H1 (cell line): ENCODE measurements at regions not wholly inside any gene's neighbourhood (a gene's known extent, or its start where the extent isn't known, plus 50 kb on each side); places are given as distances from the start of the nearest gene placed in this dataset.

Experiments used
- CTCF ChIA-PET: fragments of 300-600 bp; sonication (Branson Sonifier 250); formaldehyde crosslinking; loops from one replicate; lab custom pipeline; 2021; ENCODE audit not compliant: partially characterized antibody; lab: Charles Lee
- POLR2A ChIA-PET: fragments of 300-600 bp; sonication (Branson Sonifier 250); formaldehyde crosslinking; loops from one replicate; lab custom pipeline; 2021; ENCODE audit warnings: inconsistent platforms; ENCODE audit not compliant: partially characterized antibody; lab: Charles Lee
- DNase-seq, 2 experiments: peaks; one replicate each; pipeline versions ENCODE4 v3.0.0 to v3.0.0-alpha.2; 2010 to 2022; ENCODE audit warnings: low spot score in 2 of 2, low read depth in 1 of 2, mixed read lengths in 1 of 2
- FAIRE-seq: peaks from 2 replicates; lab custom pipeline; 2011; peaks lifted over from hg19 to GRCh38; lab: Jason Lieb, UNC
- H2AFZ ChIP-seq: 2 replicates; pipeline ENCODE4 v1.8.1; 2012; ENCODE audit warnings: low read length, inconsistent platforms
- H2AK5ac ChIP-seq: 2 replicates; pipeline ENCODE4 v1.6.1; 2013; ENCODE audit warnings: low read depth, low read length
- H2BK120ac ChIP-seq: replicated peaks from 2 replicates; pipeline ENCODE3; 2013; ENCODE audit warnings: low read depth, low read length, inconsistent platforms
- H2BK12ac ChIP-seq: 2 replicates; pipeline ENCODE4 v1.6.1; 2013; ENCODE audit warnings: low read depth, low read length
- H2BK15ac ChIP-seq: 2 replicates; pipeline ENCODE4 v1.6.1; 2013; ENCODE audit warnings: low read length
- H2BK20ac ChIP-seq: 2 replicates; pipeline ENCODE4 v1.6.1; 2013; ENCODE audit warnings: low read length
- H2BK5ac ChIP-seq: 2 replicates; pipeline ENCODE4 v1.6.1; 2013; ENCODE audit warnings: low read depth, low read length
- H3K14ac ChIP-seq: 2 replicates; pipeline ENCODE4 v1.6.1; 2013; ENCODE audit warnings: inconsistent platforms; ENCODE audit not compliant: insufficient read length
- H3K18ac ChIP-seq: 2 replicates; pipeline ENCODE4 v1.6.1; 2013; ENCODE audit warnings: low read length; ENCODE audit errors: extremely low read depth
- H3K23ac ChIP-seq: 2 replicates; pipeline ENCODE4 v1.6.1; 2013; ENCODE audit warnings: inconsistent platforms; ENCODE audit not compliant: insufficient read length
- H3K23me2 ChIP-seq: 2 replicates; pipeline ENCODE4 v1.6.1; 2013; ENCODE audit warnings: low read depth, low read length
- H3K27ac ChIP-seq: 2 replicates; pipeline ENCODE4 v1.6.1; 2011; ENCODE audit warnings: low read depth, low read length, inconsistent platforms
- H3K27me3 ChIP-seq, 4 experiments: replicated peaks in 1 of 4; 1 replicate in 1 of 4; 2 replicates in 3 of 4; pipeline versions ENCODE4 v1.6.1 to v1.8.1; 2011 to 2013; ENCODE audit warnings: low read length in 3 of 4, mild to moderate bottlenecking in 3 of 4, inconsistent platforms in 2 of 4, mixed read lengths in 2 of 4, moderate library complexity in 1 of 4; ENCODE audit not compliant: control insufficient read depth in 3 of 4, insufficient read depth in 3 of 4; ENCODE audit errors: extremely low read depth in 1 of 4
- H3K36me3 ChIP-seq, 4 experiments: 2 replicates each; pipeline versions ENCODE4 v1.6.1 to v1.8.1; 2011 to 2013; ENCODE audit warnings: mild to moderate bottlenecking in 4 of 4, low read length in 3 of 4, moderate library complexity in 2 of 4, control low read depth in 1 of 4, inconsistent platforms in 1 of 4; ENCODE audit not compliant: insufficient read depth in 4 of 4, control insufficient read depth in 2 of 4
- H3K4ac ChIP-seq: replicated peaks from 2 replicates; pipeline ENCODE3; 2013; ENCODE audit warnings: low read length, low read depth, mixed read lengths, inconsistent platforms; ENCODE audit not compliant: insufficient read length
- H3K4me1 ChIP-seq, 4 experiments: replicated peaks in 1 of 4; 1 replicate in 1 of 4; 2 replicates in 3 of 4; pipeline versions ENCODE4 v1.6.1 to v1.8.1; 2011 to 2013; ENCODE audit warnings: low read length in 3 of 4, inconsistent platforms in 2 of 4, mixed read lengths in 1 of 4; ENCODE audit not compliant: insufficient read depth in 4 of 4, control insufficient read depth in 3 of 4
- H3K4me2 ChIP-seq, 2 experiments: 2 replicates each; pipeline versions ENCODE4 v1.6.1 to v1.8.1; 2011 to 2013; ENCODE audit warnings: low read depth in 2 of 2, low read length in 2 of 2, control low read depth in 1 of 2, inconsistent platforms in 1 of 2, mild to moderate bottlenecking in 1 of 2; ENCODE audit not compliant: insufficient read depth in 1 of 2
- H3K4me3 ChIP-seq, 4 experiments: fragments of 200-600, 300-600 bp in 1 of 4; sonication (generic), shearing (Covaris generic), sonication (Bioruptor Twin) in 1 of 4; 2 replicates each; pipeline versions ENCODE4 v1.5.1 to v1.8.1; 2011 to 2016; ENCODE audit warnings: low read length in 4 of 4, low read depth in 3 of 4, control low read depth in 2 of 4, inconsistent platforms in 2 of 4, mild to moderate bottlenecking in 2 of 4, mixed read lengths in 1 of 4, moderate library complexity in 1 of 4; ENCODE audit not compliant: insufficient read depth in 2 of 4; ENCODE audit errors: extremely low read depth in 1 of 4
- H3K56ac ChIP-seq: replicated peaks from 2 replicates; pipeline ENCODE3; 2013; ENCODE audit warnings: low read depth, mild to moderate bottlenecking, mixed read lengths, low read length, inconsistent platforms; ENCODE audit not compliant: insufficient read length
- H3K79me1 ChIP-seq: 2 replicates; pipeline ENCODE4 v1.6.1; 2013; ENCODE audit warnings: low read depth, low read length, control low read depth
- H3K79me2 ChIP-seq, 2 experiments: 2 replicates each; pipeline versions ENCODE4 v1.6.1 to v1.8.1; 2012 to 2013; ENCODE audit warnings: low read length in 2 of 2, mild to moderate bottlenecking in 2 of 2, inconsistent platforms in 1 of 2; ENCODE audit not compliant: insufficient read depth in 2 of 2, control insufficient read depth in 1 of 2
- H3K9ac ChIP-seq, 4 experiments: replicated peaks in 1 of 4; 1 replicate in 1 of 4; 2 replicates in 3 of 4; pipeline versions ENCODE4 v1.6.1 to v1.8.1; 2011 to 2013; ENCODE audit warnings: low read depth in 3 of 4, low read length in 3 of 4, control low read depth in 2 of 4, mild to moderate bottlenecking in 2 of 4, moderate library complexity in 2 of 4, inconsistent platforms in 1 of 4; ENCODE audit errors: extremely low read depth in 1 of 4
- H3K9me3 ChIP-seq, 2 experiments: 2 replicates each; pipeline versions ENCODE4 v1.6.1 to v1.8.1; 2012 to 2013; ENCODE audit warnings: mild to moderate bottlenecking in 2 of 2, moderate library complexity in 2 of 2, control low read depth in 1 of 2, inconsistent platforms in 1 of 2, low read depth in 1 of 2, low read length in 1 of 2, mixed read lengths in 1 of 2; ENCODE audit not compliant: insufficient read depth in 2 of 2
- H4K20me1 ChIP-seq, 2 experiments: replicated peaks in 1 of 2; 2 replicates each; pipeline versions ENCODE3 to v1.8.1; 2011 to 2013; ENCODE audit warnings: inconsistent platforms in 2 of 2, low read length in 2 of 2, mild to moderate bottlenecking in 1 of 2; ENCODE audit not compliant: insufficient read depth in 2 of 2, control insufficient read depth in 1 of 2
- H4K5ac ChIP-seq: 2 replicates; pipeline ENCODE4 v1.6.1; 2013; ENCODE audit warnings: low read length, low read depth, mixed read lengths, inconsistent platforms; ENCODE audit not compliant: insufficient read length
- H4K8ac ChIP-seq: 2 replicates; pipeline ENCODE4 v1.8.0; 2013; ENCODE audit warnings: mild to moderate bottlenecking, moderate library complexity, low read length, inconsistent platforms; ENCODE audit not compliant: insufficient read depth; ENCODE audit errors: extremely low read depth
- H4K91ac ChIP-seq: replicated peaks from 2 replicates; pipeline ENCODE3; 2013; ENCODE audit warnings: low read length, mixed read lengths, inconsistent platforms; ENCODE audit not compliant: insufficient read length
- CEBPB ChIP-seq: IDR thresholded peaks from 2 replicates; pipeline ENCODE4 v1.6.1; 2012; ENCODE audit warnings: low read depth, low read length
- CHD2 ChIP-seq: IDR thresholded peaks from 2 replicates; pipeline ENCODE4 v1.6.1; 2012; ENCODE audit warnings: low read length, improper control_type of control experiment
- CREB1 ChIP-seq: IDR thresholded peaks from 2 replicates; pipeline ENCODE4 v1.6.1; 2012; ENCODE audit warnings: inconsistent platforms
- CTBP2 ChIP-seq: IDR thresholded peaks from 2 replicates; pipeline ENCODE4 v1.7.0; 2011; ENCODE audit warnings: borderline replicate concordance, mild to moderate bottlenecking, moderate library complexity, mixed read lengths, low read length; ENCODE audit not compliant: insufficient read depth, insufficient read length
- CTCF ChIP-seq, 3 experiments: IDR thresholded peaks; 1 replicate in 2 of 3; 2 replicates in 1 of 3; pipeline versions ENCODE4 v1.5.1 to v1.6.1; 2011; ENCODE audit warnings: low read length in 3 of 3, mild to moderate bottlenecking in 3 of 3, inconsistent platforms in 2 of 3, low read depth in 1 of 3, moderate library complexity in 1 of 3; ENCODE audit not compliant: insufficient read depth in 1 of 3; ENCODE audit errors: control extremely low read depth in 1 of 3
- JUND ChIP-seq: IDR thresholded peaks from 2 replicates; pipeline ENCODE4 v1.6.1; 2011; ENCODE audit warnings: mild to moderate bottlenecking, improper control_type of control experiment, low read length
- RAD21 ChIP-seq, 2 experiments: IDR thresholded peaks in 1 of 2; conservative IDR thresholded peaks in 1 of 2; 2 replicates each; pipeline ENCODE4 v1.6.1; 2011; ENCODE audit warnings: low read depth in 2 of 2, low read length in 2 of 2, improper control_type of control experiment in 1 of 2, inconsistent platforms in 1 of 2, mild to moderate bottlenecking in 1 of 2, moderate library complexity in 1 of 2
- SIN3A ChIP-seq, 2 experiments: IDR thresholded peaks in 1 of 2; conservative IDR thresholded peaks in 1 of 2; 2 replicates each; pipeline ENCODE4 v1.6.1; 2011 to 2012; ENCODE audit warnings: low read length in 2 of 2, improper control_type of control experiment in 1 of 2, low read depth in 1 of 2, mild to moderate bottlenecking in 1 of 2
- SP1 ChIP-seq: IDR thresholded peaks from 2 replicates; pipeline ENCODE4 v1.6.1; 2011; ENCODE audit warnings: low read depth, low read length
- TEAD4 ChIP-seq: IDR thresholded peaks from 2 replicates; pipeline ENCODE4 v1.6.1; 2012; ENCODE audit warnings: low read depth, low read length, inconsistent platforms, mixed read lengths
- YY1 ChIP-seq: IDR thresholded peaks from 2 replicates; pipeline ENCODE4 v1.6.1; 2011; ENCODE audit warnings: low read depth, mild to moderate bottlenecking, low read length
- WGBS, 2 experiments: shearing (Covaris generic) in 1 of 2; methylation state at CpG; one replicate each; pipeline versions ENCODE4 v1.1.6 to v1.1.7; 2013 to 2015; ENCODE audit warnings: low lambda C conversion rate in 2 of 2, mixed read lengths in 2 of 2, inconsistent platforms in 1 of 2, low coverage in 1 of 2, missing lambda C conversion rate in 1 of 2; ENCODE audit not compliant: insufficient replicate concordance in 2 of 2, insufficient coverage in 1 of 2, insufficient read length in 1 of 2; ENCODE audit errors: extremely low coverage in 1 of 2, missing lambda C conversion rate in 1 of 2; 5-methylcytosine and 5-hydroxymethylcytosine counted together

GRCh38 chr6:154675602-154676088 is 57.6 kb upstream of the SCAF8 start:
- TF ChIP-seq CTBP2 (no peak), CEBPB (peak; percentile 61), RAD21 (IDR thresholded peaks at IDR 0.05 in 1 of 2, conservative IDR thresholded peaks at IDR 0.05 in 1 of 2; ENCODE audit: low read depth in 2 of 2, low read length in 2 of 2) (peak; percentile 100), JUND (peak; percentile 59), YY1 (peak; percentile 69; the same call in 1 of the 2 replicates), SIN3A (conservative IDR thresholded peaks at IDR 0.05 in 1 of 2, IDR thresholded peaks at IDR 0.05 in 1 of 2; ENCODE audit: low read depth in 1 of 2, low read length in 2 of 2) (peak in 1 of 2 experiments; percentile 53; a peak in 1 of 4 replicates), CREB1 (peak; percentile 54; the same call in 1 of the 2 replicates), TEAD4 (peak; percentile 64), SP1 (no peak), CTCF (IDR thresholded peaks at IDR 0.05; ENCODE audit: control extremely low read depth in 1 of 3, insufficient read depth in 1 of 3, low read depth in 1 of 3, low read length in 3 of 3) (peak; percentile 65 to 100 (median 99)), CHD2 (no peak)
- Histone ChIP-seq H2AK5ac (no peak overlapping the region), H3K4me3 (no peak overlapping the region), H3K56ac (no peak overlapping the region), H3K79me2 (no peaks in the 10 kb centered on the region), H3K9me3 (no peaks in the 10 kb centered on the region), H3K27ac (no peak overlapping the region), H3K14ac (no peak overlapping the region), H4K8ac (no peak overlapping the region), H3K4me2 (no peak overlapping the region), H3K27me3 (no peaks in the 10 kb centered on the region), H3K36me3 (no peaks in the 10 kb centered on the region), H3K9ac (no peak overlapping the region), H3K23ac (no peak overlapping the region), H4K5ac (no peak overlapping the region), H2BK15ac (no peak overlapping the region), H2BK5ac (no peak overlapping the region), H3K79me1 (no peaks in the 10 kb centered on the region), H4K91ac (no peak overlapping the region), H2BK20ac (no peak overlapping the region), H3K23me2 (no peaks in the 10 kb centered on the region), H3K18ac (no peak overlapping the region), H4K20me1 (no peaks in the 10 kb centered on the region), H2BK120ac (no peak overlapping the region), H3K4me1 (no peaks in the 10 kb centered on the region), H2AFZ (no peak overlapping the region), H3K4ac (no peak overlapping the region), H2BK12ac (no peak overlapping the region)
- ChIA-PET CTCF (interaction anchor here (0.6 to 5.0 kb wide), 67 partner anchors 10 to 572 kb away, joined by 3 to 40 read pairs (median 4); no protein-coding TSS in a partner anchor), POLR2A (interaction anchor here (0.9 kb wide), 1 partner anchor 58 kb away, joined by 4 read pairs; no protein-coding TSS in a partner anchor)
- 3% methylated on average over 4 of the region's 4 CpGs; no CpG with 5 or more reads in 1 of the 2 experiments for WGBS, 2 experiments
- FAIRE-seq (peak; percentile 94), DNase-seq (peak; percentile 88 to 89)
